DOHH2 (cell line): ENCODE measurements at regions not wholly inside any gene's neighbourhood (a gene's known extent, or its start where the extent isn't known, plus 50 kb on each side); places are given as distances from the start of the nearest gene placed in this dataset.

Experiments
- H3F3A ChIP-seq: fragments of 200-600 bp; sonication (generic), shearing (Covaris generic); 2 replicates; pipeline ENCODE4 v1.6.0; 2016; ENCODE audit warnings: antibody characterized with exemption, mild to moderate bottlenecking; ENCODE audit not compliant: control insufficient read depth, insufficient read depth
- H3K27ac ChIP-seq: fragments of 200-600 bp; sonication (generic); 2 replicates; pipeline ENCODE4 v1.5.1; 2014; ENCODE audit warnings: low read depth, mild to moderate bottlenecking, low read length, moderate library complexity
- H3K27me3 ChIP-seq: fragments of 200-600 bp; sonication (generic); 2 replicates; pipeline ENCODE4 v1.6.1; 2014; ENCODE audit warnings: mild to moderate bottlenecking, low read length, mixed read lengths; ENCODE audit not compliant: control insufficient read depth
- H3K36me3 ChIP-seq: fragments of 200-600 bp; sonication (generic); 2 replicates; pipeline ENCODE4 v1.6.1; 2014; ENCODE audit warnings: mild to moderate bottlenecking, low read length, moderate library complexity, mixed read lengths; ENCODE audit not compliant: control insufficient read depth
- H3K4me1 ChIP-seq: fragments of 200-600 bp; sonication (generic); 2 replicates; pipeline ENCODE4 v1.6.1; 2014; ENCODE audit warnings: mild to moderate bottlenecking, low read length, mixed read lengths; ENCODE audit not compliant: control insufficient read depth
- H3K4me2 ChIP-seq: fragments of 200-600 bp; sonication (generic); 2 replicates; pipeline ENCODE4 v1.6.0; 2014; ENCODE audit warnings: mild to moderate bottlenecking, low read length, moderate library complexity
- H3K4me3 ChIP-seq: fragments of 200-600 bp; sonication (generic); 2 replicates; pipeline ENCODE4 v1.5.1; 2014; ENCODE audit warnings: mild to moderate bottlenecking, low read length, mixed read lengths
- H3K79me2 ChIP-seq: fragments of 200-600 bp; sonication (generic); 2 replicates; pipeline ENCODE4 v1.6.1; 2014; ENCODE audit warnings: mild to moderate bottlenecking, low read length, mixed read lengths; ENCODE audit not compliant: control insufficient read depth
- H3K9me2 ChIP-seq: fragments of 200-600 bp; sonication (generic); replicated peaks from 2 replicates; pipeline ENCODE4 v1.6.1; 2014; ENCODE audit warnings: mild to moderate bottlenecking, low read length, mixed read lengths; ENCODE audit not compliant: control insufficient read depth
- H3K9me3 ChIP-seq: fragments of 200-600 bp; sonication (generic); 2 replicates; pipeline ENCODE4 v1.6.1; 2014; ENCODE audit warnings: antibody characterized with exemption, low read length, mixed read lengths; ENCODE audit not compliant: control insufficient read depth, insufficient read depth
- H4K20me1 ChIP-seq: fragments of 200-600 bp; sonication (generic); 2 replicates; pipeline ENCODE4 v1.6.0; 2014; ENCODE audit warnings: low read depth, mild to moderate bottlenecking, antibody characterized with exemption, low read length, moderate library complexity; ENCODE audit not compliant: control insufficient read depth, insufficient read depth
- EZH2phosphoT487 ChIP-seq: fragments of 200-600 bp; sonication (generic); IDR thresholded peaks from 2 replicates; pipeline ENCODE4 v1.6.1; 2017; ENCODE audit warnings: borderline replicate concordance, mild to moderate bottlenecking, antibody characterized with exemption, low read length, moderate library complexity, mixed read lengths
- TF ChIP-seq, protein P1 (sequence below): fragments of 200-600 bp; sonication (generic); IDR thresholded peaks from one replicate; pipeline ENCODE4 v1.5.1; 2014; ENCODE audit warnings: antibody characterized with exemption, mild to moderate bottlenecking, low read depth, low read length; ENCODE audit not compliant: poor library complexity, severe bottlenecking

DNA sequence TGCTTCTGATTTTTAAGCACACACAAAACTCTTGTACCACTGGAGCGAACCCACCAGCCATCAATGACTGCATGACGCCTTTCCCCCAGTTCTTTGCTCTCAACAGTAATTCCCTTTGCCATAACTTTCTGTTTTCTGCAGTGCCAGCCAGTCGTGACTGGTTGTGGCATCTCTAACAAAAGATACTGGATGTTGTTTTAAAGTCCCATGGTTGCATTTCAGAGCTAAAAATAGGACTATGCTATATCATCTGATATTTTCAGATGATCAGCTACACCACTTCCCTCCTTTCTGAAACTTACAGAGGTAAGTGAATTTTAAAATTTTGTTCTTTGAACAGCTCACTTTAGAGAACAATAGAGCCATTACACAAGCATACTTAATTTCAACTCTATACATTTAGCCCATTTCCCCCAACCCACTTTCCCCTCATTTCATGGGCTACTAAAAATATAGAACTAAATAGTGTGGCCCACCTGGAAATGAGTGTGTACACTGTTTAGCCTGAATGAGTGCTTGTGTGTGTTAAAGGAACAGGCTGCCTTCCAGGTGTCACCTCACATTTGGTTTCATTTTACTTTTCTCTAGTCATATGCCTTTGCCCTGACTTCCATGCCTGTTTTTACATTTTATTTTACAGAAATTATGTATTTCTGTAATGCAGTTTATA lies 136.9 kb upstream of the ZC3H12C start:
- no peak overlapping the region for H3K4me3 ChIP-seq
- H3K9me2 ChIP-seq: no peaks in the 10 kb centered on the region
- H3K79me2 ChIP-seq: no peaks in the 10 kb centered on the region
- H3F3A ChIP-seq: no peaks in the 10 kb centered on the region
- no peaks in the 10 kb centered on the region for H3K9me3 ChIP-seq
- H4K20me1 ChIP-seq: no peaks in the 10 kb centered on the region
- no peak overlapping the region for H3K27ac ChIP-seq
- peaks cover 11% of the 10 kb centered on the region for H3K4me1 ChIP-seq
- H3K4me2 ChIP-seq: peak overlapping the region; percentile 12; the same call in 1 of the 2 replicates
- no peak for TF ChIP-seq EZH2phosphoT487
- TF ChIP-seq, protein P1, sequence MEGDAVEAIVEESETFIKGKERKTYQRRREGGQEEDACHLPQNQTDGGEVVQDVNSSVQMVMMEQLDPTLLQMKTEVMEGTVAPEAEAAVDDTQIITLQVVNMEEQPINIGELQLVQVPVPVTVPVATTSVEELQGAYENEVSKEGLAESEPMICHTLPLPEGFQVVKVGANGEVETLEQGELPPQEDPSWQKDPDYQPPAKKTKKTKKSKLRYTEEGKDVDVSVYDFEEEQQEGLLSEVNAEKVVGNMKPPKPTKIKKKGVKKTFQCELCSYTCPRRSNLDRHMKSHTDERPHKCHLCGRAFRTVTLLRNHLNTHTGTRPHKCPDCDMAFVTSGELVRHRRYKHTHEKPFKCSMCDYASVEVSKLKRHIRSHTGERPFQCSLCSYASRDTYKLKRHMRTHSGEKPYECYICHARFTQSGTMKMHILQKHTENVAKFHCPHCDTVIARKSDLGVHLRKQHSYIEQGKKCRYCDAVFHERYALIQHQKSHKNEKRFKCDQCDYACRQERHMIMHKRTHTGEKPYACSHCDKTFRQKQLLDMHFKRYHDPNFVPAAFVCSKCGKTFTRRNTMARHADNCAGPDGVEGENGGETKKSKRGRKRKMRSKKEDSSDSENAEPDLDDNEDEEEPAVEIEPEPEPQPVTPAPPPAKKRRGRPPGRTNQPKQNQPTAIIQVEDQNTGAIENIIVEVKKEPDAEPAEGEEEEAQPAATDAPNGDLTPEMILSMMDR: no peak
- no peaks in the 10 kb centered on the region for H3K36me3 ChIP-seq
- H3K27me3 ChIP-seq: no peaks in the 10 kb centered on the region

DNA sequence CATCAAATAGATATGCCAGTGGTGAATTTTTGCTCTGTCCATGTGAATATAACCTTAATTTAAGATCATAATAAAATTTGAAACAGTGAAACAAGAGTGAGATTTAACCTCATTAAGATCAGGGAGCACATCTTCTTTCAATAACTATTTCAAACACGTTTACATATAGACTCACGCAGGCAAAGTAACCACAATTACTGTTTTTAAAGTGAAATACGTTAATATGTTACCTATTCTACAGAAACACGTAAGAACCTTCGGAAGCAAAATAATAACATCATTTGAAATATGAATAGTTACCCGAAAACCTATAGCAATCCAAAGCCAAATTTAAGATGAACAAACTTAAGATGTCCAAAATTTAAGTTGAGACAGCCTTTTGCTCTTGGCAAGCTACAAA lies 136.2 kb upstream of the ZC3H12C start:
- TF ChIP-seq, protein P1: no peak
- TF ChIP-seq EZH2phosphoT487: no peak
- H3K4me3 ChIP-seq: no peak overlapping the region
- H3F3A ChIP-seq: no peaks in the 10 kb centered on the region
- no peaks in the 10 kb centered on the region for H3K79me2 ChIP-seq
- no peak overlapping the region for H3K27ac ChIP-seq
- H3K4me2 ChIP-seq: no peak overlapping the region
- no peaks in the 10 kb centered on the region for H3K9me2 ChIP-seq
- no peaks in the 10 kb centered on the region for H3K9me3 ChIP-seq
- H3K36me3 ChIP-seq: no peaks in the 10 kb centered on the region
- H3K4me1 ChIP-seq: peaks cover 11% of the 10 kb centered on the region
- no peaks in the 10 kb centered on the region for H4K20me1 ChIP-seq
- H3K27me3 ChIP-seq: no peaks in the 10 kb centered on the region

DNA sequence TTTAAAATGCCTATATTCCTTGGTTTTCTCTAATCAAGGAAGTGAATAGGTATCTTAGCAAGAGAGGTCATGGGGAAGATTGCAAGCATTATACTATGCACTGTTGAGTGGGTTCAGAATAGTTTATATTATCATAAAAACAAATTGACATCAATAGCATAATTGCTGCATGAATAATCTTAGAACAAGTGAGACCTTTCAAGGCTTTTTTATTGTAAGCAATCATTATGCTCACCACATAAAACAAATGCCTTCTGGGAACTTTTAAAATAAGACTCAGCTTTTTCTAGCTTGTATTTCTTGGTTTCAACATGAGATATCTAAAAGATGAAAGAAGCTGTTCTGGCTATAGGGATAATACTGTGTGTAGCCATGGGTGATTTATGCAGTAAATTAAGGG lies 135.6 kb upstream of the ZC3H12C start:
- H3K4me2 ChIP-seq: no peak overlapping the region
- H3K27me3 ChIP-seq: no peaks in the 10 kb centered on the region
- no peak overlapping the region for H3K4me3 ChIP-seq
- H3K36me3 ChIP-seq: no peaks in the 10 kb centered on the region
- no peaks in the 10 kb centered on the region for H3K79me2 ChIP-seq
- TF ChIP-seq, protein P1: no peak
- TF ChIP-seq EZH2phosphoT487: no peak
- no peaks in the 10 kb centered on the region for H3K9me2 ChIP-seq
- no peaks in the 10 kb centered on the region for H3K9me3 ChIP-seq
- H3F3A ChIP-seq: no peaks in the 10 kb centered on the region
- peaks cover 11% of the 10 kb centered on the region for H3K4me1 ChIP-seq
- no peak overlapping the region for H3K27ac ChIP-seq
- no peaks in the 10 kb centered on the region for H4K20me1 ChIP-seq
